ENCODE measurements at regions not wholly inside any gene's neighbourhood (a gene's known extent, or its start where the extent isn't known, plus 50 kb on each side); places are given as distances from the start of the nearest gene placed in this dataset.
"Not testable (repeated sequence)": the region's sequence is repeated elsewhere in the genome, so short reads cannot be mapped to it uniquely, and the experiment has no call there.

DNA sequence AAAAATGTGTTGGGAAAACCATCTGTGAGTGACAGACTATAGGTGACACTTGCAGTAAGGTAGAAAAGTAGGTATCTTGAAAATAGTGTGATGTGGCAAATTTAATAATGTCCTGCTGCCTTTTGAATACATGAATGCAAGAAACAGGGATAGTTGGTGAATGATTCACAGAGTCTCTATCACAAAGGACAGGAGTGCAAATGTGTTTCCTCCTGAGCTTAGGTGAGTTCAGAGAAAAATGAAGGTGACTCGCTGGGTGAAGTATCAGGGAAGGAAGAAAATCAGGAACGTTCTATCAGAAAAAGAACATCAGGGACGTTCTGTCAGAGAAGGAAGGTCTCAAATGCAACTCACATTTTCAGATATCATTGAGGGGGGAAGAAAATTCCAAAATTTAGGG is 557.8 kb upstream of the SLC35B3 start:
- in situ Hi-C loops (cut with MboI; ENCODE audit: low sequenced_read_pairs): loop anchor here (25.0 kb wide), 1 partner anchor 1444 kb away; no protein-coding TSS in a partner anchor

DNA sequence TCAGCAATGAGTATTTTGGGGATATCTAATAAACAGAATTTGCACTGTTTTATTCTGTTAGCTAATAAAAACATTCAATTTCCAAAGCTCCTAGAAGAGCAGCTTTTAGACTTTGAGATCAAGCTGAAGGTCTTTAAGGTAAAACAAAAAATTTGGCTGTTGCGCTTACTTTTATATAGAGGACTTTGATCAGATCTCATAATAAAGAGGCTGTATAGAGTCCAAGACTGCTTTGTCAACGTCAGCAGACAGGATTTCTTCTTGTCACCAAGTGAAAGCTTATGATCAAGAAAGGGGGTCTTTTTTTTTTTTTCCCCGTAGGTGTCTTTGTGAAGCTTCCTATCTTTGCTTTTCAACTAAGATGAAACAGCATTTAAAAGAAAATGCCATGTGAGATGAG is 556.5 kb upstream of the SLC35B3 start:
- in situ Hi-C loops (cut with MboI; ENCODE audit: low sequenced_read_pairs): loop anchor here (25.0 kb wide), 1 partner anchor 1445 kb away; no protein-coding TSS in a partner anchor

DNA sequence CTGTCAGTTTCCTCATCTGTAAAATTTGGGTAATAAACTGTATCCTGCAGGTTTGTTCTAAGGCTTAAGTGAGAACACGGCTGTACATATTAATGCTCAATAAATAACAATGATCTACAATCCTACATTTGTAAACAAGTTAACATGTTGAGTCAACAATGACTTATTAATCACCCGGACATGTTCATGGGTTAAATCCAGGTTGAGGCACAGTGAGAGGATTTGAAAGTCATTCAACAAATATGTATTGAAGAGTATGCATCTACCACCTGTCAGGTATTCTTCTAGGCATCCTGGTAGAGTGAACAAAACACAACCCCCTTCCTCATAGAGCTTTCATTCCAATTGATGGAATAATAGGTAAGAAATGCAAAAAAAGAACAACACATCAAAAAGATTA is 554.7 kb upstream of the SLC35B3 start:
- in situ Hi-C loops (cut with MboI; ENCODE audit: low sequenced_read_pairs): loop anchor here (25.0 kb wide), 1 partner anchor 1447 kb away; no protein-coding TSS in a partner anchor

DNA sequence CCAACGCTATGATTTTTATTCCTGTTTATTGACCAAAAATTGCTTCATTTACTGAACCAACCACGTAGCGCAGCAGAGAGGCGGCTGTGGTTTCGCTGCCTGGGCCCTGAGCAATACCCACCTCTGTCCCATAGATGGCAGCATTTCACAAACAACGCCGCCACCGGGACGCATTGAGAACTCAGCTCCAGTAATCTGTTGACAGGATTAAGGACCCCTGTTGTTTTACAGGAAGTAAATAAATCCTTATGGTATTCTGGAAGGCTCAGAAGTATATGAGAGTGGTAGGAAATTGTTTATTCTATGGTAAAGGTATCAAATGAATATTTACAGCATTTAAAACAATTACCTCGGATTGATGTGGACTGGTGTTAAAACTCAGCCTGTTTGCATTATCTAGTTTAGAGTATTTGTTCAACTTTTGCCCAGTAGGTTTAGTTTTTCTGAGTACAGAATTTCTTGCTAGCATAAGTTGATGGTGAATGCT is 547.9 kb upstream of the SLC35B3 start:
- in situ Hi-C loops (cut with MboI; ENCODE audit: low sequenced_read_pairs): loop anchor here (25.0 kb wide), 1 partner anchor 1454 kb away; no protein-coding TSS in a partner anchor

DNA sequence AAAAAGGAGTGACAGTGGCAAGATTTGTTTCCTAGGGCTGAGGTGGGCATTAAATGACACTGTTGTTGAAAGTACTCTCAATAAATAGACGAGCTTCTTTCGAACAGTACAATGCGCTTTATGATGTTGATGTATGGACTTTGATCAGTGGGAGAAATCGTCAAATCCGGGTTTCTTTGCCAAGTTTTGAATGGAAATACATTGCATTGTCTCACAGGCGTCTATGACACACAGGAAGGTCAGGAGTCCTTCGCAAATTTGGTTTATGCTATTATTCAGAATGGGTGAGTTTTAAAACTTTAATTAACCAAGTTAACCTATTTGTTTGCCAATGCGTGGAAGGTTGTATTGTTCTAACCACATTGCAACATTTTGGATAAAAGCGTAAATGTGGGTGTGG is 547.3 kb upstream of the SLC35B3 start:
- in situ Hi-C loops (cut with MboI; ENCODE audit: low sequenced_read_pairs): loop anchor here (25.0 kb wide), 1 partner anchor 1455 kb away; no protein-coding TSS in a partner anchor

DNA sequence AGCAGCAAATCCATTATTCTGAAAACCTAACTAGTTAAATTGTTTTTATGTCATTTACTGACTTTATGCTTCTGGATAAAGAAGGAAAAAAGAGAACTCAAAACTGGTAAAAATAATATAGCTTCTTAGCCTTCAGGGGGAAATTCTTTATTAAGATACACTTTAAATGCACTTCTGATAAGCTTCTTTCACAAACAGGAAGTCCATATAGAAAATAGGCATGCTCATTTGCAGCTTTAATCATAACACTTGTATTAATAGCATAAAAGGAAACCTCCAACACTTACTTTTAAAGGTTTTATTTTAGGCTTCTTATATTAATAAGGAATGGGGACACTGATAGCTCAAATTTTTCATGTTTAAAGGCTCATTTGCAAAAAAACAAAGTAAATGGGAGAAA is 538.0 kb upstream of the SLC35B3 start:
- in situ Hi-C loops (cut with MboI; ENCODE audit: low sequenced_read_pairs): no loop called here

DNA sequence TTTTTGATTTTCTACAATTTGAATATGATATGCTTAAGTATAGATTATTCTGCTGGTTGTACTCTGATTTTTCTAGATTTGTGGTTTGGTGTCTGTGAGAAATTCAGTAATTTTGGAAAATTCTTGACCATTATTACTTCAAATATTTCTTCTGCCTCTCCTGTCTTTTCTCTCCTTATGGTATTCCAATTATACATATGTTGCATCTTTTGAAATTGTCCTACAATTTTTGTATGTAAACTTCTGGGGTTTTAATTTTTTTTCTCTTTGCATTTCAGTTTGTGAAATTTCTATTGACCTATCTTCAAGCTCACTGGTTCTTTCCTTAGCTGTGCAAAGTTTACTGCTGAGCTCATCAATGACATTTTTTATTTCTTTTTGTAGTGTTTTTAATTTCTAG is 534.4 kb upstream of the SLC35B3 start:
- in situ Hi-C loops (cut with MboI; ENCODE audit: low sequenced_read_pairs): no loop called here

DNA sequence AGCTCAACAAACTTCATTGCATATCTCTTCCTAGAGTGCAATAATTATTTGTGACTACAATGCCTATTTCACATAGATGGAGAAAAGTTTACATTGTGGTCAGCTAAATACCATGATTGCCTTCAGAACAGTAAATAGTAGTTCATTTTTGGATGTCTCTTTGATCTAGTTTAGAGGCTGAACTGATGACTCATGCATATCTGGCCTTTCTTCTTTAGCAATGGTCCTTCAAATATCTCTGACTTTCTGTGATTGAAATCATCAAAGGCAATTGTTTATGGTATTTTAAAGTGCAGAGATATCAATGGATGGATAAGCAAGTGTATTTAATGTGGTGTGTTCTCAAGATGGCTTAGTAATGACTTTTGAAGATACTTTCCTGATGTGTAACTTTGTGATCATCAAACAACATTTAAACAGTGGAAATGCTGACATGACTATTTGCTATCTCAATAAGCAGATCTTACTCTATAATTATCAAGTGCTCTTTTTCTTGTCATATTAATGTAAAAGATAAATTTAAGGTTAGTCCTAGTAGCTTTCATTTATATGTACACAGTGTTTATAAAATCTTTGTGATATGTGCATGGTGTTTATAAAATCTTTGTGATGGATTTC is 523.7 kb upstream of the SLC35B3 start:
- in situ Hi-C loops (cut with MboI; ENCODE audit: low sequenced_read_pairs): no loop called here

DNA sequence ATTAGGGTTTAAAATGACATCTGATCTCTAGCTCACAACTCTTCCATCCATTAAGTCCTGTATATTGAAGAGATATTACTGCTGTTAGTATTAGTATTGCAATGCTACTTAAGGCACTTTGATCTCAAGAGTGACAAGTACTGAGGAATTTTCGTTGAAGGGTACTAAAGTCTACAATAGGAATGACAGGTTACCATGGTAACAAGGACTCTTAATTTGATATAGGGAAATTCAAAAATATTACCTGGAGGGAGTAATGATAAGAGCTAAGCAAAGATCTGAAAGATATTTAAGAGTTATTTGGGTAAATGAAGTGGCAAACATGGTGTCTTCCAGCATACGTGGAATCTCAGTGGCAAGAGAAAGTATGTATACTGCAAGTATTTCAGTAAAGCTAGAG is 518.0 kb upstream of the SLC35B3 start:
- in situ Hi-C loops (cut with MboI; ENCODE audit: low sequenced_read_pairs): no loop called here

DNA sequence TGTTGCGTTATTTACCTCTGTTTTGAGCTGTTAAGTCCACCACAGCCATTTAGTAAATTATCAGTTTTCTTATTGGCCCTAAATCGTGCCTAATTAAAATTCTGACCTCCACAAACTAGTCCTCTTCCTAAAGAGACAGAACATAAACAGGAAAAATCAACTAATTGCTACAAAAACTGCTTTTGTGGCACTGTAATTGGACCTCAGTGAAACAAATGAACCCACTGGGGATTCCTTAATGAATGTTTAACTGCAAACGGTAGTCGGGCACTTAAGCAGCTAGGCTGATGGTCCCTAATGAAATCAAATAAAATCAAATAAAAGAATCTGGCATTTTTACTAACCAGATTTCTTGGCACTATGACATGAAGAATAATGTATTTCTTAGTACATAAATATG is 513.4 kb upstream of the SLC35B3 start:
- in situ Hi-C loops (cut with MboI; ENCODE audit: low sequenced_read_pairs): no loop called here

DNA sequence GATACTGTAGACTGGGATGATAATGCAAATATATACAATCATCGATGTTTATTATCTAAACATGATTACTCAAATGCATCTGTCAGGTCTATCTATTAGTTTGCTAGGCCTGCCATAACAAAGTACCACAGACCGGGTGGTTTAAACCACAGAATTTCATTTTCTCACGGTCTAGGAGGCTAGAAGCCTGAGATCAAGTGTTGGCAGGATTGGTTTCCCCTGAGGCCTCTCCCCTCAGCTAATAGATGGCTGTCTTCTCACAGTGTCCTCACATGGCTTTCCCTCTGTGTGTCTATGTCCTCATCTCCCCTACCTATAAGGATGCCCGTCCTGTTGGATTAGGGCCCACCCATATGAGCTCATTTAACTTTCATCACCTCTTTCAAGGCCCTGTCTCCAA is 512.6 kb upstream of the SLC35B3 start:
- in situ Hi-C loops (cut with MboI; ENCODE audit: low sequenced_read_pairs): no loop called here

DNA sequence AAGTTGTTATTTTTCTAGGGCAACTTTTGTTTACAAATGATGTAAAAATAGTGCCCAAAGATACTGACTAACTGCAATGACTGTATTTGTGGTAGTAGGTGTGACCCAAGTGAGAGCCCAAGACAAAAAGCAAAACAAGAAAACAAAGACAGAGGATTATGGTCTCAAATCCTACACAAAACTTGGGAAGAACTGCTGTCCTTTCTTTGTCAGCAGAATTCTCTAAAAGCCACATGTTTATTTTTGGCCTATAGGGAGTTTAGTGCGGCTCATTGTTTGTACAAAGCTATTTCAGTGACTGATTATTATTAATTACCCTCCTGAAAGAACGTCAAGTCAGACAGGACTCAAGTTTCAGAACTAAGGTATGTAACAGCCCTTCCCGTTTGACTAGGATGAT is 509.2 kb upstream of the SLC35B3 start:
- in situ Hi-C loops (cut with MboI; ENCODE audit: low sequenced_read_pairs): no loop called here

DNA sequence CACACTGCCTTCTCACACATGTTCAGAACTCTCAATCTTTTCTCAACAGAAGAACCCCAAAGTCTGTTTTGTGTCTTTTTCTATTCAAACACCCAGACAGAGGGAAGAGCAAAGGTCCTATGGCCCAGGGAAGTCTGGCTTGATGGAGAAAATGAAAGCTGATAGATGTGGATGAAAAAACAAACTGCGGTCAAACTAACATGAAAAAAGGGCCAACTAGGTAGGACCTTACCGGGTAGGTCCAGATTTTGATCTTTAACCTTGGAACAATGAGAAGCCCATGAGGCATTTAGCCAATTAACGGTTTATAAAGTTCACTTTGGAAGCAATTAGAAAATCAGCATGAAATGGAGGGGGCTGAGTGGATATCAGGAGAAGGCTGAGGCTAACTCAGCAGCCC is 507.7 kb upstream of the SLC35B3 start:
- in situ Hi-C loops (cut with MboI; ENCODE audit: low sequenced_read_pairs): no loop called here

DNA sequence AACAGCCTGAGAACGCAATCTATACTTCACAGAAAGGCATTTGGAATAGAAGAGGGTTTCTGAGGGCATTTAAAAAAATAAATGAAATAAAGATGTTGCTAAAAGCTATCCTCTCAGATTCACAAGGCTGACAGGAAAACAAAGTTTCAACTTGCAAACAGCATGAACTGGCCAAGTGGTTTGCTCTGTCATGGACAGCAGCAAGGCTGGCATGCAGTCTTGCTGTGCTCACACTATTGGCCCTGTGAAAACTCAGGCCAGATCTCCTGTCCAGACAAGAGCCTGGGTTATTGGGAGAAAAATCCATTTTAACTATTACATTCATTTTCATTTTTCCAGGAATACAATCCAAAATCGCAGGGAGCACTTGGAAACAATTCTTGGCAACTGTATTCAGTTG is 506.2 kb upstream of the SLC35B3 start:
- in situ Hi-C loops (cut with MboI; ENCODE audit: low sequenced_read_pairs): no loop called here

DNA sequence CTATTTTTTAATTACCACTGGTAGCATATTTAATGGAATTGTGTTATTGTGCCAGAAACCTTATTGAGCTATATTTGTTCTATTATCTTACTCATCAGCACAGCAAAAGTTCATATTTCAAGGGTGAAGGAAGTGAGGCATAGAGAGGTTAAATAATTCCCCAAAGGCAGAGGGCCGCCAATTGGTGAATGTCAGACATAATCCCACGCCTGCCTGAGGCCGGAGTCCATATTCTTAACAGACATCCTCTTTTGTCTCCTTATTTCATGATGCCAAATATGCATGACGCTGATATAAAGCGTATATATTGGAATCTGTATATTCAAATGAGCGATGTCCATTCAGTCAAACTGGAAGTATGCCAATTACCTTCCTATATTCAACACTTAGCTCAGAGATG is 505.0 kb upstream of the SLC35B3 start:
- in situ Hi-C loops (cut with MboI; ENCODE audit: low sequenced_read_pairs): no loop called here

DNA sequence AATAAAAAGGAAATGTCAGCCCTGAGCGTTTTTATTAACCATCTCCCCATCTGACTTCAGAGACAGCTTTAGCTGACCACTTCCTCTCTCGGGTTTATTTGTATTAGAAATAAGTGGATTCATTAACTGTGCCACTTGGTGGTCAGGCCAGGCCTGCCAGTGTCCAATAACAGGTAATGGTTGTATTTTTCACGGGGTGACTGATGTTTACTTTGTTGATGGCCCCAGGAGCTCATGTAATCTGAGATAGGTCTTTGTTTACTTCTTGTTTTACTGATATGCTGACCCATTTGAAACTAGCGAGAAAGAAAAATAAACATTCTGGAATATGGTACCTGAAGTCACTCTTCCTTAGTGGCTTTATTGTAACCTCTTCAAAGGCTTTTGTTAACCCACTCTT is 504.3 kb upstream of the SLC35B3 start:
- in situ Hi-C loops (cut with MboI; ENCODE audit: low sequenced_read_pairs): no loop called here

DNA sequence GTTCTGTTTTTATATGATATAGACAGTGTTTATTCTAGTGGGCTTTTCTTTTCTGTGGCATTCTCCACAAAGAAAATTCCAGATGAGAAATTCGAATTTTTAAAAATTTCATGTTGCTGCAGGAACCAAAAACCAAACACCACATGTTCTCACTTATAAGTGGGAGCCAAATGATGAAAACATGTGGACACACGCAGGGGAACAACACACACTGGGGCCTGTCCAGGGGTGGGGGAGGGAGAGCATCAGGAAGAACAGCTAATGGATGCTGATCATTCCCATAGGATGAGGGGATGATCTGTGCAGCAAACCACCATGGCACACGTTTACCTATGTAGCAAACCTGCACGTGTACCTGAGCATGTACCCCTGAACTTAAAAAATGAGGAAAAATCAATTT is 499.0 kb upstream of the SLC35B3 start:
- in situ Hi-C loops (cut with MboI; ENCODE audit: low sequenced_read_pairs): no loop called here

DNA sequence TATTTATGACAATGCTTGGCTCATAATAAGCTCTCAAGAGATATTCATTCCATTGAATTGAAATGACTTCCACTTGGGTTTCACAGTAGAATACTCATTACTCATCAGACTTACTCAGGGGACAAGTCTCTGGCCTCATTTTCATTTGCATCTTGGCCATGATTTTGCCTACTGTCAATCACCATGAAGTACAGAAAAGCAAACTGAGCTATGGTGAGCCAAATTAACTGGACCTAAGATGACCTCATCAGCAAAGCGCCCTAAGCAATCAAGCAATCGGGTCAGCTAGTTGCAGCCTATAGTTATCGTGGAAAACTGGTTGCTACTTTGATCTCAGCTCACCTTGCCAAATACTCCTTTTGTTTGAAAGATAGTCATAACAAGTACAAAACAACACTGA is 494.7 kb upstream of the SLC35B3 start:
- in situ Hi-C loops (cut with MboI; ENCODE audit: low sequenced_read_pairs): no loop called here

DNA sequence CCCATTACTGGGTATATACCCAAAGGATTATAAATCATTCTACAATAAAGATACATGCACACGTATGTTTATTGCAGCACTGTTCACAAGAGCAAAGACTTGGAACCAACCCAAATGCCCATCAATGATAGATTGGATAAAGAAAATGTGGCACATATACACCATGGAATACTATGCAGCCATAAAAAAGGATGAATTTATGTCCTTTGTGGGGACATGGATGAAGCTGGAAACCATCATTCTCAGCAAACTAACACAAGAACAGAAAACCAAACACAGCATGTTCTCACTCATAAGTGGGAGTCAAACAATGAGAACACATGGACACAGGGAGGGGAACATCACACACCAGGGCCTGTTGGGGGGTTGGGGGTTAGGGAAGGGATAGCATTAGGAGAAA is 484.9 kb upstream of the SLC35B3 start:
- in situ Hi-C loops (cut with MboI; ENCODE audit: low sequenced_read_pairs): not testable (repeated sequence)

DNA sequence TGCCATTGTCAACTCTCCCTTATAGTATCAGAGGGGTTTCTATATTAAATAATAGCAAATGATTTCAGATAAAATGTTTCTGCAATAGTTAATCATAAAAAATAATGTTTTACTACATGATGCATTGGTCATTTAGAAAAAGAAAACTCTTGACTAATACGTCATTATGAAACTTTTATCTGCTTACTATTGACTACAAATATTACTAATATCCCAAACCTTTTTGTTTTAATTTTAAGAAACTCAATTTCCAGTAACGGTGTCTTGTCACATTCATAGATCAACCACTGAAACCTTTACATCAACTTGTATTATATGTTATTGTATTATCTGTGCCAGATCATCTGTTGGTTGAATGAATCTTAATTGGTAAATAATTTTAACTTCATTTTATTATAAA is 482.9 kb upstream of the SLC35B3 start:
- in situ Hi-C loops (cut with MboI; ENCODE audit: low sequenced_read_pairs): no loop called here

DNA sequence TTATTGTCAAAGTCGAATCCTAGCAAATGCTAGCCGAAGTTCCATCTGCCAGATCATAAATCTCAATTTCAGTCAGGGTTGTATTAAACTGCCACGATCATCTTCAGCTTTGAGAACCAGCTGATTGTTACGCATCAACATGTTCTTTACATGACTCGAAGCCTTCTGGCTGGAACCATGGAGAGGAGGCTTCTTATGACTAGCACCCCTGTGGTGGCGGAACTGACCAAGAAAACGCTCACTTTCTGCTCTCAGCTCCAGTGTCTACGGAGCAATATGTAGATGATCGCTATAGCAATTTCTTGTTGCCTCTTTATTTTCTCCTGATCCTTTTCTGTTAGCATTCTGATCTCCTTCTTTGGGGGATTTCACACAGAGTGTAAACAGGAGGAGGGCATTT is 479.4 kb upstream of the SLC35B3 start:
- in situ Hi-C loops (cut with MboI; ENCODE audit: low sequenced_read_pairs): no loop called here

DNA sequence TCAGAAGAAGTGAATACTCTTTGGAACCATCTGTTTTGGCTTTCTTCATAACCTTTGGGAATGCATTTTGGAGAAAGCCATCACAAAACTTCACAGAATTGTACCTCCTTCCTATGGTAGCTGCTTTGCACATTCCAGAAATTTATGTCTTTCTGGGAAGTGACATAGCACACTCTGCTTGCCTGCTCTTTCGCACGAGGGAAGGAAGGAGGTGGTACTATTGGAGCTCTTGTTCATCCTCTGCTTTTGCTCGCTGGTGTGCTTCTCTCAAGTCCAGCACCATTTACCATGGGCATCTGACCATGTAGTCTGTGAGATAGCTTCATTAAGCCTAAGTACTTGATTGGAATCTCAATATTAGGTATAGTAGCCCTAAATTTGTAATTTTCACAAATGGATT is 473.3 kb upstream of the SLC35B3 start:
- in situ Hi-C loops (cut with MboI; ENCODE audit: low sequenced_read_pairs): no loop called here

DNA sequence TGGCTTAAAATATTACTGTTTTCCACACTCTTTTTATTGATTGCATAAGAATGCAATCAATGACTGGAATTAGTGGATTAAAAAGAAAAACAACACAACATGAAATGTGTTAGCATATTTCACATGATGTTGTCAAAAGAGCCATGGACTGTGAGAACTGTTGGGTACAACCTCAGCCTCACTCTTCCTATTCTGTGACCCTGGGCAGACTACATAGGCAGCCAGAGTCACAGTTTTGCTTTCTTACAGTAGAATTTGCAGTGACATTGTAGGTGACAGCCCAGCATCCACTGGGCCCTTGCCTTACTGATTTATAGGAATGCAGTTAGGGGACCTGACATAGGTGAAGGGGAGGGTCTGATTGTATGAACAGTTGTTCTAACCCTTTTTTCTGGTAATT is 471.4 kb upstream of the SLC35B3 start:
- in situ Hi-C loops (cut with MboI; ENCODE audit: low sequenced_read_pairs): no loop called here

All from HL-60/S4 treated with phorbol 12-myristate 13-acetate at 8.2 ng/mL for 4 days and 3 days (cell line).